ENCODE measurements at regions not wholly inside any gene's neighbourhood (a gene's known extent, or its start where the extent isn't known, plus 50 kb on each side); places are given as distances from the start of the nearest gene placed in this dataset.
"Not testable (repeated sequence)": the region's sequence is repeated elsewhere in the genome, so short reads cannot be mapped to it uniquely, and the experiment has no call there.

GRCh38 chr2:156254637-156255067 is 77.9 kb downstream of the NR4A2 start:
- H3K27ac Mint-ChIP-seq; H3K9me3 Mint-ChIP-seq; H3K27me3 Mint-ChIP-seq (ENCODE audit: low read depth); H3K4me1 Mint-ChIP-seq (ENCODE audit: low read depth); H3K36me3 Mint-ChIP-seq (ENCODE audit: low read depth); intact Hi-C loops (cut with micrococcal nuclease); DNase-seq (ENCODE audit: low spot score): not testable (repeated sequence)
- H3K4me3 Mint-ChIP-seq (ENCODE audit: low read depth): peak overlapping the region; percentile 49

GRCh38 chr2:156253765-156254164 is 78.8 kb downstream of the NR4A2 start:
- Mint-ChIP-seq H3K36me3 (ENCODE audit: low read depth) (no peaks in the 10 kb centered on the region), H3K27me3 (ENCODE audit: low read depth) (no peaks in the 10 kb centered on the region), H3K27ac (no peak overlapping the region), H3K9me3 (no peaks in the 10 kb centered on the region), H3K4me1 (ENCODE audit: low read depth) (no peaks in the 10 kb centered on the region), H3K4me3 (ENCODE audit: low read depth) (peak overlapping the region; percentile 13)
- intact Hi-C loops (cut with micrococcal nuclease): no loop called here
- DNase-seq (ENCODE audit: low spot score): no peak

GRCh38 chr2:156242874-156243273 is 89.6 kb downstream of the NR4A2 start:
- Mint-ChIP-seq H3K27me3 (ENCODE audit: low read depth) (no peaks in the 10 kb centered on the region), H3K36me3 (ENCODE audit: low read depth) (no peaks in the 10 kb centered on the region), H3K27ac (no peak overlapping the region), H3K9me3 (no peaks in the 10 kb centered on the region), H3K4me1 (ENCODE audit: low read depth) (no peaks in the 10 kb centered on the region), H3K4me3 (ENCODE audit: low read depth) (no peak overlapping the region)
- intact Hi-C loops (cut with micrococcal nuclease): no loop called here
- no peak for DNase-seq (ENCODE audit: low spot score)

- H3K4me1 Mint-ChIP-seq (ENCODE audit: low read depth): no peaks in the 10 kb centered on the region
- intact Hi-C loops (cut with micrococcal nuclease): no loop called here
- no peak for DNase-seq (ENCODE audit: low spot score)
- H3K4me3 Mint-ChIP-seq (ENCODE audit: low read depth): no peak overlapping the region
- H3K9me3 Mint-ChIP-seq: no peaks in the 10 kb centered on the region
- no peak overlapping the region for H3K27ac Mint-ChIP-seq
- H3K27me3 Mint-ChIP-seq (ENCODE audit: low read depth): no peaks in the 10 kb centered on the region
- no peaks in the 10 kb centered on the region for H3K36me3 Mint-ChIP-seq (ENCODE audit: low read depth)
These were observed 95.0 kb downstream of the NR4A2 start for GRCh38 chr2:156237558-156237957.

- DNase-seq (ENCODE audit: low spot score): no peak
- H3K27me3 Mint-ChIP-seq (ENCODE audit: low read depth): no peaks in the 10 kb centered on the region
- no peaks in the 10 kb centered on the region for H3K36me3 Mint-ChIP-seq (ENCODE audit: low read depth)
- no peak overlapping the region for H3K4me3 Mint-ChIP-seq (ENCODE audit: low read depth)
- intact Hi-C loops (cut with micrococcal nuclease): no loop called here
- H3K27ac Mint-ChIP-seq: no peak overlapping the region
- no peaks in the 10 kb centered on the region for H3K4me1 Mint-ChIP-seq (ENCODE audit: low read depth)
- peaks cover 4% of the 10 kb centered on the region for H3K9me3 Mint-ChIP-seq
These were observed 102.7 kb downstream of the NR4A2 start for GRCh38 chr2:156229724-156230362.

GRCh38 chr2:156223328-156223727 is 109.2 kb downstream of the NR4A2 start:
- H3K27ac Mint-ChIP-seq; H3K4me3 Mint-ChIP-seq (ENCODE audit: low read depth); DNase-seq (ENCODE audit: low spot score); intact Hi-C loops (cut with micrococcal nuclease); H3K36me3 Mint-ChIP-seq (ENCODE audit: low read depth); H3K4me1 Mint-ChIP-seq (ENCODE audit: low read depth); H3K27me3 Mint-ChIP-seq (ENCODE audit: low read depth): not testable (repeated sequence)
- peaks cover 14% of the 10 kb centered on the region for H3K9me3 Mint-ChIP-seq

GRCh38 chr2:156221703-156222102 is 110.8 kb downstream of the NR4A2 start:
- Mint-ChIP-seq H3K36me3 (ENCODE audit: low read depth) (no peaks in the 10 kb centered on the region), H3K9me3 (peaks cover 14% of the 10 kb centered on the region), H3K4me3 (ENCODE audit: low read depth) (no peak overlapping the region), H3K27me3 (ENCODE audit: low read depth) (no peaks in the 10 kb centered on the region), H3K4me1 (ENCODE audit: low read depth) (no peaks in the 10 kb centered on the region), H3K27ac (no peak overlapping the region)
- DNase-seq (ENCODE audit: low spot score): no peak
- intact Hi-C loops (cut with micrococcal nuclease): no loop called here

GRCh38 chr2:156219491-156220100 is 112.9 kb downstream of the NR4A2 start:
- peaks cover 14% of the 10 kb centered on the region for H3K9me3 Mint-ChIP-seq
- no peak for DNase-seq (ENCODE audit: low spot score)
- no peaks in the 10 kb centered on the region for H3K27me3 Mint-ChIP-seq (ENCODE audit: low read depth)
- no peak overlapping the region for H3K27ac Mint-ChIP-seq
- no peak overlapping the region for H3K4me3 Mint-ChIP-seq (ENCODE audit: low read depth)
- no peaks in the 10 kb centered on the region for H3K36me3 Mint-ChIP-seq (ENCODE audit: low read depth)
- H3K4me1 Mint-ChIP-seq (ENCODE audit: low read depth): no peaks in the 10 kb centered on the region
- intact Hi-C loops (cut with micrococcal nuclease): no loop called here

GRCh38 chr2:156215656-156216055 is 116.9 kb downstream of the NR4A2 start:
- Mint-ChIP-seq H3K36me3 (ENCODE audit: low read depth) (no peaks in the 10 kb centered on the region), H3K4me1 (ENCODE audit: low read depth) (no peaks in the 10 kb centered on the region), H3K27ac (no peak overlapping the region), H3K27me3 (ENCODE audit: low read depth) (no peaks in the 10 kb centered on the region), H3K4me3 (ENCODE audit: low read depth) (no peak overlapping the region), H3K9me3 (no peaks in the 10 kb centered on the region)
- intact Hi-C loops (cut with micrococcal nuclease): no loop called here
- no peak for DNase-seq (ENCODE audit: low spot score)

GRCh38 chr2:156211318-156211717 is 121.2 kb downstream of the NR4A2 start:
- DNase-seq (ENCODE audit: low spot score): no peak
- intact Hi-C loops (cut with micrococcal nuclease): no loop called here
- no peaks in the 10 kb centered on the region for H3K36me3 Mint-ChIP-seq (ENCODE audit: low read depth)
- no peaks in the 10 kb centered on the region for H3K27me3 Mint-ChIP-seq (ENCODE audit: low read depth)
- no peak overlapping the region for H3K27ac Mint-ChIP-seq
- no peaks in the 10 kb centered on the region for H3K4me1 Mint-ChIP-seq (ENCODE audit: low read depth)
- no peak overlapping the region for H3K4me3 Mint-ChIP-seq (ENCODE audit: low read depth)
- H3K9me3 Mint-ChIP-seq: no peaks in the 10 kb centered on the region

GRCh38 chr2:156206355-156206754 is 126.2 kb downstream of the NR4A2 start:
- H3K27ac Mint-ChIP-seq: no peak overlapping the region
- no peaks in the 10 kb centered on the region for H3K27me3 Mint-ChIP-seq (ENCODE audit: low read depth)
- no peak for DNase-seq (ENCODE audit: low spot score)
- no peaks in the 10 kb centered on the region for H3K4me1 Mint-ChIP-seq (ENCODE audit: low read depth)
- no peak overlapping the region for H3K4me3 Mint-ChIP-seq (ENCODE audit: low read depth)
- H3K36me3 Mint-ChIP-seq (ENCODE audit: low read depth): no peaks in the 10 kb centered on the region
- no peaks in the 10 kb centered on the region for H3K9me3 Mint-ChIP-seq
- intact Hi-C loops (cut with micrococcal nuclease): no loop called here

GRCh38 chr2:156199588-156199987 is 132.9 kb downstream of the NR4A2 start:
- intact Hi-C loops (cut with micrococcal nuclease): no loop called here

GRCh38 chr2:156196031-156196430 is 136.5 kb downstream of the NR4A2 start:
- DNase-seq (ENCODE audit: low spot score): no peak
- Mint-ChIP-seq H3K27ac (no peak overlapping the region), H3K9me3 (no peaks in the 10 kb centered on the region), H3K4me3 (ENCODE audit: low read depth) (no peak overlapping the region), H3K4me1 (ENCODE audit: low read depth) (no peaks in the 10 kb centered on the region), H3K36me3 (ENCODE audit: low read depth) (no peaks in the 10 kb centered on the region), H3K27me3 (ENCODE audit: low read depth) (peaks cover 6% of the 10 kb centered on the region)
- intact Hi-C loops (cut with micrococcal nuclease): no loop called here

More at GRCh38 chr2:156199588-156199987, 132.9 kb downstream of the NR4A2 start:
- Mint-ChIP-seq H3K27ac (no peak overlapping the region), H3K4me1 (ENCODE audit: low read depth) (no peaks in the 10 kb centered on the region), H3K27me3 (ENCODE audit: low read depth) (peaks cover 7% of the 10 kb centered on the region), H3K4me3 (ENCODE audit: low read depth) (no peak overlapping the region), H3K9me3 (no peaks in the 10 kb centered on the region), H3K36me3 (ENCODE audit: low read depth) (no peaks in the 10 kb centered on the region)
- DNase-seq (ENCODE audit: low spot score): no peak
